H9 (cell line): ENCODE measurements at regions not wholly inside any gene's neighbourhood (a gene's known extent, or its start where the extent isn't known, plus 50 kb on each side); places are given as distances from the start of the nearest gene placed in this dataset.

Experiments
- DNase-seq: peaks from one replicate; pipeline ENCODE4 v3.0.0-alpha.2; 2017
- H2AFZ ChIP-seq: one replicate; pipeline ENCODE4 v1.6.1; 2013; ENCODE audit warnings: mild to moderate bottlenecking, low read length, control low read depth, moderate library complexity
- H2AK5ac ChIP-seq: 2 replicates; pipeline ENCODE4 v1.6.1; 2013; ENCODE audit warnings: low read length, control low read depth, mixed read lengths; ENCODE audit not compliant: insufficient read length
- H2BK120ac ChIP-seq: one replicate; pipeline ENCODE4 v1.6.1; 2013; ENCODE audit warnings: low read depth, mild to moderate bottlenecking, low read length, control low read depth, inconsistent platforms; ENCODE audit not compliant: poor library complexity, severe bottlenecking
- H2BK12ac ChIP-seq: 2 replicates; pipeline ENCODE4 v1.6.1; 2013; ENCODE audit warnings: low read length, control low read depth, mixed read lengths, low read depth; ENCODE audit not compliant: insufficient read length
- H2BK15ac ChIP-seq: 2 replicates; pipeline ENCODE4 v1.6.1; 2013; ENCODE audit warnings: low read depth, low read length, control low read depth
- H2BK20ac ChIP-seq: one replicate; pipeline ENCODE4 v1.6.1; 2013; ENCODE audit warnings: low read depth, mild to moderate bottlenecking, low read length, control low read depth, inconsistent platforms; ENCODE audit not compliant: poor library complexity, severe bottlenecking
- H2BK5ac ChIP-seq: 2 replicates; pipeline ENCODE4 v1.6.1; 2013; ENCODE audit warnings: low read length, control low read depth, mixed read lengths; ENCODE audit not compliant: insufficient read length
- H3K14ac ChIP-seq: 2 replicates; pipeline ENCODE4 v1.6.1; 2013; ENCODE audit warnings: low read length, control low read depth; ENCODE audit not compliant: insufficient read depth
- H3K18ac ChIP-seq: 2 replicates; pipeline ENCODE4 v1.6.1; 2013; ENCODE audit warnings: low read depth, mild to moderate bottlenecking, mixed read lengths, low read length, control low read depth; ENCODE audit not compliant: insufficient read length
- H3K23ac ChIP-seq: 2 replicates; pipeline ENCODE4 v1.6.1; 2013; ENCODE audit warnings: low read length, control low read depth, mixed read lengths, low read depth; ENCODE audit not compliant: insufficient read length
- H3K23me2 ChIP-seq: 2 replicates; pipeline ENCODE4 v1.6.1; 2013; ENCODE audit warnings: low read depth, mild to moderate bottlenecking, mixed read lengths, low read length, control low read depth; ENCODE audit not compliant: insufficient read length, poor library complexity, severe bottlenecking
- H3K27ac ChIP-seq: 2 replicates; pipeline ENCODE4 v1.5.1; 2013; ENCODE audit warnings: low read length, control low read depth, mixed read lengths, low read depth; ENCODE audit not compliant: insufficient read length
- H3K27me3 ChIP-seq: 2 replicates; pipeline ENCODE4 v1.6.1; 2013; ENCODE audit warnings: low read length, control low read depth, inconsistent platforms; ENCODE audit not compliant: insufficient read depth
- H3K4ac ChIP-seq: 2 replicates; pipeline ENCODE4 v1.6.1; 2013; ENCODE audit warnings: low read depth, mild to moderate bottlenecking, control low read depth, inconsistent platforms, low read length, moderate library complexity
- H3K4me1 ChIP-seq: 2 replicates; pipeline ENCODE4 v1.6.1; 2013; ENCODE audit warnings: low read length, control low read depth, inconsistent platforms; ENCODE audit not compliant: insufficient read depth
- H3K4me2 ChIP-seq: 2 replicates; pipeline ENCODE4 v1.6.1; 2013; ENCODE audit warnings: low read length, control low read depth, mixed read lengths; ENCODE audit not compliant: insufficient read length, insufficient read depth
- H3K56ac ChIP-seq: 2 replicates; pipeline ENCODE4 v1.6.1; 2013; ENCODE audit warnings: low read depth, mild to moderate bottlenecking, mixed read lengths, low read length, control low read depth; ENCODE audit not compliant: insufficient read length
- H3K79me1 ChIP-seq: 2 replicates; pipeline ENCODE4 v1.6.1; 2013; ENCODE audit warnings: low read depth, mild to moderate bottlenecking, moderate library complexity, low read length, control low read depth, inconsistent platforms; ENCODE audit not compliant: insufficient read depth, poor library complexity, severe bottlenecking
- H3K79me2 ChIP-seq: 2 replicates; pipeline ENCODE4 v1.6.1; 2013; ENCODE audit warnings: low read length, control low read depth, inconsistent platforms; ENCODE audit not compliant: insufficient read depth
- H3K9ac ChIP-seq: 2 replicates; pipeline ENCODE4 v1.6.1; 2013; ENCODE audit warnings: low read length, control low read depth, mixed read lengths; ENCODE audit not compliant: insufficient read length; ENCODE audit errors: extremely low read depth
- H3K9me3 ChIP-seq: one replicate; pipeline ENCODE4 v1.6.1; 2013; ENCODE audit warnings: low read depth, low read length, inconsistent platforms; ENCODE audit not compliant: control insufficient read depth
- H3T11ph ChIP-seq: one replicate; pipeline ENCODE4 v1.6.1; 2013; ENCODE audit warnings: mild to moderate bottlenecking, low read length, control low read depth, inconsistent platforms
- H4K20me1 ChIP-seq: one replicate; pipeline ENCODE4 v1.6.1; 2013; ENCODE audit not compliant: control insufficient read depth, insufficient read length, insufficient read depth
- H4K5ac ChIP-seq: 2 replicates; pipeline ENCODE4 v1.6.1; 2013; ENCODE audit warnings: low read depth, mild to moderate bottlenecking, mixed read lengths, low read length, control low read depth; ENCODE audit not compliant: insufficient read length
- H4K8ac ChIP-seq: replicated peaks from 2 replicates; pipeline ENCODE4 v1.6.1; 2013; ENCODE audit warnings: low read length, control low read depth, mixed read lengths, low read depth; ENCODE audit not compliant: insufficient read length
- H4K91ac ChIP-seq: 2 replicates; pipeline ENCODE4 v1.6.1; 2013; ENCODE audit warnings: low read depth, mild to moderate bottlenecking, moderate library complexity, mixed read lengths, low read length, control low read depth; ENCODE audit not compliant: insufficient read length
- H3K27ac Mint-ChIP-seq, 3 experiments: 2 replicates in 2 of 3; 3 replicates in 1 of 3; pipeline ENCODE4 v1.8.0; 2020 to 2021; ENCODE audit warnings: mixed read lengths in 3 of 3, mild to moderate bottlenecking in 1 of 3, moderate library complexity in 1 of 3
- H3K27me3 Mint-ChIP-seq: 2 replicates; pipeline ENCODE4 v1.8.0; 2021; ENCODE audit warnings: low read depth, mild to moderate bottlenecking, moderate library complexity, mixed read lengths
- H3K36me3 Mint-ChIP-seq, 3 experiments: 2 replicates in 2 of 3; 3 replicates in 1 of 3; pipeline ENCODE4 v1.8.0; 2020 to 2021; ENCODE audit warnings: low read depth in 3 of 3, mixed read lengths in 3 of 3; ENCODE audit not compliant: insufficient read depth in 1 of 3
- H3K4me1 Mint-ChIP-seq, 2 experiments: 2 replicates each; pipeline ENCODE4 v1.8.0; 2020; ENCODE audit warnings: mixed read lengths in 2 of 2
- H3K4me3 Mint-ChIP-seq, 2 experiments: 2 replicates in 1 of 2; 3 replicates in 1 of 2; pipeline ENCODE4 v1.8.0; 2020 to 2021; ENCODE audit warnings: mild to moderate bottlenecking in 2 of 2, mixed read lengths in 2 of 2, moderate library complexity in 1 of 2
- H3K9me3 Mint-ChIP-seq, 2 experiments: 2 replicates in 1 of 2; 3 replicates in 1 of 2; pipeline ENCODE4 v1.8.0; 2020; ENCODE audit warnings: mild to moderate bottlenecking in 2 of 2, mixed read lengths in 2 of 2, moderate library complexity in 1 of 2
- CTCF ChIP-seq: fragments of 200-600 bp; sonication (generic); conservative IDR thresholded peaks from 3 replicates; pipeline ENCODE4 v1.8.0; 2021; ENCODE audit warnings: antibody characterized with exemption, mild to moderate bottlenecking
- WGBS: extraction: QIAGEN DNeasy Blood & Tissue Kit; methylation state at CpG from one replicate; pipeline ENCODE4 v1.1.7; 2013; ENCODE audit warnings: missing lambda C conversion rate, low lambda C conversion rate, mixed read lengths; ENCODE audit not compliant: insufficient read length; ENCODE audit errors: extremely low coverage; 5-methylcytosine and 5-hydroxymethylcytosine counted together

GRCh38 chrX:79270401-79270800 is 96.7 kb downstream of the ITM2A start:
- WGBS, result no CpG with 5 or more reads among the region's 4 CpGs
- H3K23me2 ChIP-seq, result no peaks in the 10 kb centered on the region
- no peaks in the 10 kb centered on the region for H3K79me2 ChIP-seq
- no peaks in the 10 kb centered on the region for H3K4me1 ChIP-seq
- no peak overlapping the region for H3T11ph ChIP-seq
- H4K91ac ChIP-seq, result no peak overlapping the region
- no peak overlapping the region for H2BK12ac ChIP-seq
- TF ChIP-seq CTCF, result peak; percentile 68
- no peaks in the 10 kb centered on the region for H3K4me1 Mint-ChIP-seq
- H3K27ac Mint-ChIP-seq, result no peak overlapping the region
- H3K4me2 ChIP-seq, result no peak overlapping the region
- no peak overlapping the region for H2BK15ac ChIP-seq
- H2BK5ac ChIP-seq, result no peak overlapping the region
- H3K4ac ChIP-seq, result no peak overlapping the region
- H3K27ac ChIP-seq, result no peak overlapping the region
- no peak overlapping the region for H3K9ac ChIP-seq
- H2BK120ac ChIP-seq, result no peak overlapping the region
- H3K79me1 ChIP-seq, result no peaks in the 10 kb centered on the region
- no peak overlapping the region for H3K14ac ChIP-seq
- H2AK5ac ChIP-seq, result no peak overlapping the region
- no peak overlapping the region for H3K4me3 Mint-ChIP-seq
- H3K27me3 ChIP-seq, result no peaks in the 10 kb centered on the region
- peaks cover 21% of the 10 kb centered on the region for H3K9me3 ChIP-seq
- DNase-seq, result peak; percentile 39
- no peaks in the 10 kb centered on the region for H4K20me1 ChIP-seq
- no peak overlapping the region for H2BK20ac ChIP-seq
- no peaks in the 10 kb centered on the region for H3K27me3 Mint-ChIP-seq
- no peak overlapping the region for H4K5ac ChIP-seq
- H3K23ac ChIP-seq, result no peak overlapping the region
- H3K56ac ChIP-seq, result no peak overlapping the region
- no peaks in the 10 kb centered on the region; a peak in 1 of 7 replicates for H3K36me3 Mint-ChIP-seq
- H2AFZ ChIP-seq, result no peak overlapping the region
- H3K18ac ChIP-seq, result no peak overlapping the region
- H4K8ac ChIP-seq, result no peak overlapping the region
- H3K9me3 Mint-ChIP-seq, result peaks cover 34 to 39% of the 10 kb centered on the region in 2 experiments
